SK-N-MC (cell line): ENCODE measurements at regions not wholly inside any gene's neighbourhood (a gene's known extent, or its start where the extent isn't known, plus 50 kb on each side); places are given as distances from the start of the nearest gene placed in this dataset.

Source experiments
- EZH2 ChIP-seq: fragments of 200-600 bp; sonication (generic); IDR thresholded peaks from one replicate; pipeline ENCODE4 v1.6.1; 2017; ENCODE audit warnings: antibody characterized with exemption
- FOXP2 ChIP-seq: optimal IDR thresholded peaks from 2 replicates; pipeline ENCODE3; 2011; ENCODE audit warnings: mild to moderate bottlenecking, moderate library complexity; ENCODE audit not compliant: insufficient read depth; ENCODE audit errors: extremely low read length, control extremely low read depth
- POLR2AphosphoS5 ChIP-seq: IDR thresholded peaks from 2 replicates; pipeline ENCODE4 v1.6.1; 2012; ENCODE audit warnings: mild to moderate bottlenecking, low read depth, low read length, borderline replicate concordance

GRCh38 chr7:124516911-124517310, 248.7 kb downstream of the GPR37 start:
- TF ChIP-seq EZH2 = no peak
- no peak for TF ChIP-seq POLR2AphosphoS5
- TF ChIP-seq FOXP2 = no peak
